Activated T-helper 1 cell treated with anti-CD3 and anti-CD28 coated beads, Interleukin-12 subunit alpha, Interleukin-12 subunit beta, Interleukin-2, Interleukin-4 antibody, amounts not matched to agents 30 ng/mL and 10 ng/mL and 1 ng/mL, durations not matched to agents 14 hours and 24 hours and 36 hours (primary cell): ENCODE measurements at regions not wholly inside any gene's neighbourhood (a gene's known extent, or its start where the extent isn't known, plus 50 kb on each side); places are given as distances from the start of the nearest gene placed in this dataset.

Source experiments
- DNase-seq: peaks from one replicate; pipeline ENCODE4 v3.0.0; 2021; ENCODE audit warnings: low spot score
- H3K27ac Mint-ChIP-seq: one replicate; pipeline ENCODE4 v1.8.0; 2021; ENCODE audit warnings: mild to moderate bottlenecking, mixed read lengths
- H3K27me3 Mint-ChIP-seq: one replicate; pipeline ENCODE4 v1.8.0; 2022; ENCODE audit warnings: mild to moderate bottlenecking, moderate library complexity, mixed read lengths; ENCODE audit not compliant: insufficient read depth
- H3K36me3 Mint-ChIP-seq: one replicate; pipeline ENCODE4 v1.8.0; 2021; ENCODE audit warnings: low read depth, mixed read lengths
- H3K4me1 Mint-ChIP-seq: one replicate; pipeline ENCODE4 v1.8.0; 2021; ENCODE audit warnings: low read depth, mixed read lengths
- H3K4me3 Mint-ChIP-seq: one replicate; pipeline ENCODE4 v1.8.0; 2021; ENCODE audit warnings: mild to moderate bottlenecking, moderate library complexity, mixed read lengths
- H3K9me3 Mint-ChIP-seq: one replicate; pipeline ENCODE4 v1.8.0; 2021; ENCODE audit warnings: mixed read lengths
- intact Hi-C: fragments of 100-400 bp; cut with micrococcal nuclease; formaldehyde crosslinking; loops from one replicate; pipeline ENCODE4 v1.15.1; 2024

DNA sequence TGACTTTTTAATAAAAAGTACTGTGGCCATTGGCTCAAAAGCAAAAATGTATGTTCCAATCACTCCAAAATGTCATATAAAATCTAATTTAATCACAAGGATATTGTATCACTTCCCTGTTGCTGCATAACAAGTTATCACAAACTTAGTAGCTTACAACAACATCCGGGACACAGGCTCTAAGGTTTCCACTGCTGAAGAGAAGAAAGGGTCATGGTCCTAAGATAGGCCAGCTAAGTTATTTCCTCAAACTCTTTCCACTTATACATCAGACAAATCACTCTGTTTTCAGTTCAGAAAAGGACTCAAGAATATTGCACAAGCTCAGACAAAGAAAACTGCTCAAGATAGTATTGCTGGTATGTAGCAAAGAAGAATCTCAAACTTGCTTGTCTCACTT, 78.5 kb upstream of the SULT1C3 start:
- intact Hi-C loops: no loop called here

DNA sequence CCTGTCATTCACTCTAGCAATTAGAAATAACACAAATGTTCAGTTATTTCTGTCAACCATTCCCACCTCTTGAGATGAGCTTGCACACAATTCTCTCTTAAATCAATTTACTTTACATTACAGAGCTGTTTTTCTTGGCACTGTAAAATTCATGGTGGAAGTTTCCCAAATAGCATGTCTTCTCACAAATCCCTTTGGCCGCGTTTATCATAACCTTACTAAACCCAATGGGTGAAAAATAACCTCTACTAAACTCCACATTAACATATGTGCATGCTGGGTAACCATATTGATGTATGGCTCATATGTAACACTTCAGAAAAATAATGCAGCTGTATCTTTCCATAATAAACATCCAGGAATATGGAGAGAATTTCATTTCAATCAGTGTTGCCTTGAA, 75.5 kb upstream of the SULT1C3 start:
- Mint-ChIP-seq H3K27me3 (peaks cover 3% of the 10 kb centered on the region), H3K9me3 (no peaks in the 10 kb centered on the region), H3K4me3 (no peak overlapping the region), H3K4me1 (no peaks in the 10 kb centered on the region), H3K36me3 (no peaks in the 10 kb centered on the region), H3K27ac (no peak overlapping the region)
- intact Hi-C loops: no loop called here
- DNase-seq: no peak

More for the DNA sequence above, 78.5 kb upstream of the SULT1C3 start:
- Mint-ChIP-seq H3K27ac (no peak overlapping the region), H3K27me3 (peaks cover 3% of the 10 kb centered on the region), H3K4me3 (no peak overlapping the region), H3K9me3 (no peaks in the 10 kb centered on the region), H3K36me3 (no peaks in the 10 kb centered on the region), H3K4me1 (no peaks in the 10 kb centered on the region)
- DNase-seq: no peak

DNA sequence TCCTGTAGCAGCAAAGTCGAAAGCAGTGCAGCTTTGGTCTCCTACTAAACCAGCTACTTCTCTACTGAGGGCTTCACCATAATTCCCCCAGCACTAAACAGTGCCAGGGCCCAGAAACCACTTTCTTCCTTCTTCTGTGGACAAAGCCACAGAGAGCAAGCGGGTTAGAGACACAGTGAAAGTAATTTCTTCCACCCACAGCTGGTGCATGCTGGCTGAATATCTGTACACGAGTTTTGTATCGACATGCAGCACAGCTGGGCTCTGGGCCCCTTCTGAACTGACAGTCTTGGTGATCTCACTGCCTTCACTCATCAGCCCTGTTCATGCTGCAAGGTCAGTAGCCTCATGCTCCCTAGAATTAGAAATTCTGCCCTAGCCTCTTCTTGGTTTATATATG, 74.0 kb upstream of the SULT1C3 start:
- intact Hi-C loops: no loop called here
- DNase-seq: no peak
- Mint-ChIP-seq H3K27ac (no peak overlapping the region), H3K4me3 (no peak overlapping the region), H3K4me1 (no peaks in the 10 kb centered on the region), H3K36me3 (no peaks in the 10 kb centered on the region), H3K9me3 (no peaks in the 10 kb centered on the region), H3K27me3 (peaks cover 3% of the 10 kb centered on the region)

DNA sequence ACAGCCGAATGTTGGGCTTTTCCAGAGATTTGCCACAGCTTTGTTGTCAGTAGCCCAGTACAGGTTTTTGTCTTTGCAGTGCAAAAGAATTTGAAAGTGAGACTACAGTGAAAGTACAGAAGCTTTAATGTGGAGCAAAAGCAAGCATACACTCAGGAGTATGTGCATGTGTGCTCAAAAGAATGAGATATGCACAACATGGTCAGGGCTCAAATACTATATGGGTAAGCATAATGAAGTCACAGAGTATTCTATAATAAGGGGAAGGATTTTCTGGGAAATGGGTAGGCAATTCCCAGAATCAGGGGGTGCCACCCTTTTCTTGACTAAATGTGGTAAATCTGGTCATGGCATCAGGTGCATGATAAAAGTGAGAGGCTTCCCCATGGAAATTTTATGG, 72.1 kb upstream of the SULT1C3 start:
- Mint-ChIP-seq H3K27ac (no peak overlapping the region), H3K9me3 (no peaks in the 10 kb centered on the region), H3K36me3 (no peaks in the 10 kb centered on the region), H3K4me3 (no peak overlapping the region), H3K4me1 (no peaks in the 10 kb centered on the region), H3K27me3 (no peaks in the 10 kb centered on the region)
- intact Hi-C loops: no loop called here
- no peak for DNase-seq

DNA sequence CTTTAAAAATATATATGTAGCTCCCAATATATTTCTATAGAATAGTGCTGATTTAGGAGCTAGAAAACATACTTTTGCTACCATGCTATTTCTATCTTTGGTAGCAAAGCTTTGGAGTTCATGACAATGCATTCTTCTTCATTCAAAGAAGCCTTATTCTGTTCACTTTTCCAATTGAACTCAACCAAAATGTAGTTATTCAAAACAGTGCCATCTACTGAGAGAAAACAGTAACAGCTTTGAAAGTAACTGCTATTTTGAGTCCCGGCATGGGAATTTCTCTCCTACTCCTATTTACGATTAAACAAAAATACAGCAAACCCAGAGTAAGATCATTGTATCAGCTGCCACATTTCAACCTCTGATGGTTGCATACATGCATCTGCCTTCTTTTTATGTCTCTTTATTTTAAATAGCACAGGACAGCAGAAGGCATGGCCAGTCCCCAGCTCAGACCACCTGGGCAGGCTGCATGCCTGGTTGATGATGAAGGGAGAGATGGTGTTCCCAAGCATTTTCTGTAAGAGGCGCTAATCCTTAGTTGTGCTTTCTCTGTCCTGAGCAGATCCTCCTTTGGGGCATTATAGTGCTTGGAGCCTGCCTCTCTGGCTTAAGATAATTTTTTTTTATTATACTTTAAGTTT, 69.7 kb upstream of the SULT1C3 start:
- no peak overlapping the region for H3K4me3 Mint-ChIP-seq
- no peak for DNase-seq
- H3K27me3 Mint-ChIP-seq: peaks cover 3% of the 10 kb centered on the region
- intact Hi-C loops: loop anchor here (10.0 kb wide), 1 partner anchor 415 kb away; no protein-coding TSS in a partner anchor
- H3K36me3 Mint-ChIP-seq: no peaks in the 10 kb centered on the region
- H3K27ac Mint-ChIP-seq: no peak overlapping the region
- H3K4me1 Mint-ChIP-seq: no peaks in the 10 kb centered on the region
- no peaks in the 10 kb centered on the region for H3K9me3 Mint-ChIP-seq

DNA sequence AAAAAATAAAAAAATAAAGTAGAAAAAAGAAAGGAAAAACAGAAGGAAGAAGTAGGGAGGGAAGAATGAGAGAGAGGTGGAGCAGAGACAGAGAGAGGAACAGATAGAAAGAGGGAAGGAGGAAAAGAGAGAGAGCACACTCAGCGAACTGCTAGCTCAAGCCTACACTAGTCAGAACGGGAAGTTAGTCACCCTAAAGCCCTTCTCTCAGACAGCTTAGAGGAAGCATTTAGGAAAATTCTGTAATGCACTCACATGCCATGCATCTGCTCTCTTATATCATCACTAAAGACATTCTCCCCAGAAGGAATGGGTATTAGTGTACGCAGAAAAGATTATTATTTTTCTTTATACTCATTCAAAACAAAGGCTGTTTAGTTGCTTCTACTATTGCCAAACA, 68.1 kb upstream of the SULT1C3 start:
- H3K36me3 Mint-ChIP-seq: no peaks in the 10 kb centered on the region
- DNase-seq: no peak
- no peak overlapping the region for H3K27ac Mint-ChIP-seq
- peaks cover 3% of the 10 kb centered on the region for H3K27me3 Mint-ChIP-seq
- H3K4me3 Mint-ChIP-seq: no peak overlapping the region
- intact Hi-C loops: loop anchor here (10.0 kb wide), 1 partner anchor 413 kb away; no protein-coding TSS in a partner anchor
- H3K9me3 Mint-ChIP-seq: no peaks in the 10 kb centered on the region
- no peaks in the 10 kb centered on the region for H3K4me1 Mint-ChIP-seq

DNA sequence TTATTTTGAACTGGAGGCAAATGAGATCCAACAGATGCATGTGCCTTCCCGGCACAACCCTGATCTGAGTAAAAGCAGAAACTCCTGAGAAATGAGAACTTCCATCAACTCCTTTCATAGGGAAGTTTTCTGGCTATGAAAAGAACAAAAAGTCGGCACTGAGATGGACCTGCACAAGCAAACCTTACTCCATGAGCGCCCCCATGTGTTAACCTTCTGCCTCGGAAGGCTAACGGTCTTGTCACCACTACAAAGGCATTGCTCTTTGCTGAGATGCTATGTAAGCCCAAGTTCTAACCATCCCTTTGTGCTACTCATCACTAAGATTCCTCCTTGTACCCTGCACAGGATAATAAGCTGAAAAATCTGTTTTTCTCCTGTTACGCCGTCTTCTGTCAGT, 57.3 kb upstream of the SULT1C3 start:
- no peak overlapping the region for H3K27ac Mint-ChIP-seq
- no peaks in the 10 kb centered on the region for H3K9me3 Mint-ChIP-seq
- no peak for DNase-seq
- H3K4me1 Mint-ChIP-seq: no peaks in the 10 kb centered on the region
- H3K36me3 Mint-ChIP-seq: no peaks in the 10 kb centered on the region
- intact Hi-C loops: no loop called here
- H3K27me3 Mint-ChIP-seq: no peaks in the 10 kb centered on the region
- no peak overlapping the region for H3K4me3 Mint-ChIP-seq

DNA sequence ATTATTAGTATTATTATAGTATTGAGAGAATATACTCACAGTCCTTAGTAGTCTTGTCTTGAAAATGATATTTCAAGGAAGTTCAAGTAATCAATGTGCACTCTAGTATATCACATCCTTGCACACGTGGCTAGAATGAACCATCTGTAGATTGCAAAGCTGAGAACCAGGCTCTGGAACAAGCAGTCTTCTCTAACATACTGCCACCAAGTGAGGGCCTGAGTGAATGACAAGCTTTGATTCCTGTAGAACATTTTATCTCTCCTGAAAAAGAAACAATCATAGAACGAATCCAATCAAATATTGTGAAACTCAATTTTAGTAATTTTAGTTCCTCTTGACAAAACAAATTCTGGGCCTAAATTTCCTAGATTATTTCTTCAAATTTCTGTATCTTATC, 55.3 kb upstream of the SULT1C3 start:
- Mint-ChIP-seq H3K4me3 (no peak overlapping the region), H3K9me3 (no peaks in the 10 kb centered on the region), H3K27ac (no peak overlapping the region), H3K4me1 (no peaks in the 10 kb centered on the region), H3K36me3 (no peaks in the 10 kb centered on the region), H3K27me3 (no peaks in the 10 kb centered on the region)
- no peak for DNase-seq
- intact Hi-C loops: no loop called here

DNA sequence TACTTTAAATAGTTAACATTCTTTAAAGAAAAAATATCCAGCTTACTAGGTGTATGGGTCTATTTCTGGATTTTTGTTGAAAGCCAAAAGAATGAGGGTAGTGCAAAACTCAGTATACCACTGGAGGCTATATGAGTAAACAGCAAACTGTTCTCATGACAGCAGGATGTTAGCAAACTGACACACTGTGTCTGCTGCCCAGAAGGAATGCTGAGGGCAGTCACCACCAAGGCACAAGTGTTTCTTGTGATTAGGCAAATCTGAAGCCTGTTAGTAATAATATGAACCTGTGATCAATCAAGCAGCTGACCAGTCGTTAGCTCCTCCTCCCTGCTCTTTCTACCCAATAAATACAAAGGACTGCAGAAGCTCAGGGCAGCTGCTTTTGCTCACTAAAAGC, 50.5 kb upstream of the SULT1C3 start:
- DNase-seq: no peak
- intact Hi-C loops: no loop called here
- H3K4me3 Mint-ChIP-seq: no peak overlapping the region
- no peaks in the 10 kb centered on the region for H3K4me1 Mint-ChIP-seq
- no peaks in the 10 kb centered on the region for H3K36me3 Mint-ChIP-seq
- no peaks in the 10 kb centered on the region for H3K9me3 Mint-ChIP-seq
- H3K27ac Mint-ChIP-seq: no peak overlapping the region
- no peaks in the 10 kb centered on the region for H3K27me3 Mint-ChIP-seq
